ENCODE measurements at regions not wholly inside any gene's neighbourhood (a gene's known extent, or its start where the extent isn't known, plus 50 kb on each side); places are given as distances from the start of the nearest gene placed in this dataset.

- Mint-ChIP-seq H3K4me1 (no peaks in the 10 kb centered on the region), H3K36me3 (no peaks in the 10 kb centered on the region), H3K27me3 (ENCODE audit: low read depth in 2 of 2) (peaks cover 3 to 34% of the 10 kb centered on the region in 2 donors), H3K9me3 (no peaks in the 10 kb centered on the region), H3K27ac (no peak overlapping the region), H3K4me3 (no peak overlapping the region)
- no peaks in the 10 kb centered on the region for H3K27me3 ChIP-seq (ENCODE audit: control insufficient read depth, insufficient read depth, low read length)
- intact Hi-C loops (cut with micrococcal nuclease) = no loop called here
- no peaks in the 10 kb centered on the region for H3K36me3 ChIP-seq (ENCODE audit: control insufficient read depth, insufficient read depth, low read length)
- TF ChIP-seq CTCF (IDR thresholded peaks at IDR 0.05) = no peak
- ATAC-seq = no peak
- no peak overlapping the region for H3K27ac ChIP-seq (ENCODE audit: low read length)
- no peaks in the 10 kb centered on the region for H3K9me3 ChIP-seq (ENCODE audit: control insufficient read depth, insufficient read depth, low read length)
- WGBS (ENCODE audit: insufficient coverage) = 89% methylated on average over 11 of the region's 12 CpGs
- H3K4me3 ChIP-seq (ENCODE audit: low read length) = no peak overlapping the region
- no peak for DNase-seq
- H3K4me1 ChIP-seq (ENCODE audit: control insufficient read depth, insufficient read depth, low read length) = no peaks in the 10 kb centered on the region
Observed at GRCh38 chr12:125255935-125256633, 190.8 kb downstream of the AACS start.

- 87% methylated on average over 3 of the region's 3 CpGs for WGBS (ENCODE audit: insufficient coverage)
- ATAC-seq (no peak), DNase-seq (no peak)
- H3K9me3 ChIP-seq (ENCODE audit: control insufficient read depth, insufficient read depth, low read length) = no peaks in the 10 kb centered on the region
- peaks cover 3 to 38% of the 10 kb centered on the region in 2 donors for H3K27me3 Mint-ChIP-seq (ENCODE audit: low read depth in 2 of 2)
- no peaks in the 10 kb centered on the region for H3K4me1 Mint-ChIP-seq
- H3K9me3 Mint-ChIP-seq = no peaks in the 10 kb centered on the region
- intact Hi-C loops (cut with micrococcal nuclease) = no loop called here
- no peak for TF ChIP-seq CTCF (IDR thresholded peaks at IDR 0.05)
- H3K36me3 Mint-ChIP-seq = no peaks in the 10 kb centered on the region
- no peaks in the 10 kb centered on the region for H3K36me3 ChIP-seq (ENCODE audit: control insufficient read depth, insufficient read depth, low read length)
- H3K27me3 ChIP-seq (ENCODE audit: control insufficient read depth, insufficient read depth, low read length) = no peaks in the 10 kb centered on the region
- no peak overlapping the region for H3K27ac ChIP-seq (ENCODE audit: low read length)
- no peak overlapping the region for H3K27ac Mint-ChIP-seq
- no peak overlapping the region for H3K4me3 Mint-ChIP-seq
- H3K4me1 ChIP-seq (ENCODE audit: control insufficient read depth, insufficient read depth, low read length) = no peaks in the 10 kb centered on the region
- H3K4me3 ChIP-seq (ENCODE audit: low read length) = no peak overlapping the region
Observed at GRCh38 chr12:125256634-125256936, 191.3 kb downstream of the AACS start.

GRCh38 chr12:125259178-125259867 lies 194.1 kb downstream of the AACS start:
- Mint-ChIP-seq H3K9me3 (no peaks in the 10 kb centered on the region), H3K27me3 (ENCODE audit: low read depth in 2 of 2) (peaks cover 3 to 32% of the 10 kb centered on the region in 2 donors), H3K4me1 (no peaks in the 10 kb centered on the region), H3K4me3 (no peak overlapping the region), H3K36me3 (no peaks in the 10 kb centered on the region), H3K27ac (no peak overlapping the region)
- Histone ChIP-seq H3K27me3 (ENCODE audit: control insufficient read depth, insufficient read depth, low read length) (no peaks in the 10 kb centered on the region), H3K9me3 (ENCODE audit: control insufficient read depth, insufficient read depth, low read length) (no peaks in the 10 kb centered on the region), H3K4me1 (ENCODE audit: control insufficient read depth, insufficient read depth, low read length) (no peaks in the 10 kb centered on the region), H3K27ac (ENCODE audit: low read length) (no peak overlapping the region), H3K4me3 (ENCODE audit: low read length) (no peak overlapping the region), H3K36me3 (ENCODE audit: control insufficient read depth, insufficient read depth, low read length) (no peaks in the 10 kb centered on the region)
- TF ChIP-seq CTCF (IDR thresholded peaks at IDR 0.05) = no peak
- DNase-seq (no peak), ATAC-seq (no peak)
- intact Hi-C loops (cut with micrococcal nuclease) = no loop called here
- WGBS (ENCODE audit: insufficient coverage) = 88% methylated on average over 15 of the region's 15 CpGs

GRCh38 chr12:125262851-125263250 lies 197.6 kb downstream of the AACS start:
- Mint-ChIP-seq H3K4me3 (no peak overlapping the region), H3K36me3 (no peaks in the 10 kb centered on the region), H3K27me3 (ENCODE audit: low read depth in 2 of 2) (peaks cover 3 to 23% of the 10 kb centered on the region in 2 donors), H3K27ac (no peak overlapping the region), H3K9me3 (no peaks in the 10 kb centered on the region), H3K4me1 (no peaks in the 10 kb centered on the region)
- no peak overlapping the region for H3K27ac ChIP-seq (ENCODE audit: low read length)
- no peaks in the 10 kb centered on the region for H3K4me1 ChIP-seq (ENCODE audit: control insufficient read depth, insufficient read depth, low read length)
- no peak for TF ChIP-seq CTCF (IDR thresholded peaks at IDR 0.05)
- DNase-seq (no peak), ATAC-seq (no peak)
- no peaks in the 10 kb centered on the region for H3K27me3 ChIP-seq (ENCODE audit: control insufficient read depth, insufficient read depth, low read length)
- H3K36me3 ChIP-seq (ENCODE audit: control insufficient read depth, insufficient read depth, low read length) = no peaks in the 10 kb centered on the region
- no peak overlapping the region for H3K4me3 ChIP-seq (ENCODE audit: low read length)
- intact Hi-C loops (cut with micrococcal nuclease) = no loop called here
- no peaks in the 10 kb centered on the region for H3K9me3 ChIP-seq (ENCODE audit: control insufficient read depth, insufficient read depth, low read length)
- 39% methylated on average over 2 of the region's 4 CpGs for WGBS (ENCODE audit: insufficient coverage)

Measured in natural killer cell (primary cell).